Tibial nerve (tissue), 4 donors: ENCODE measurements at regions not wholly inside any gene's neighbourhood (a gene's known extent, or its start where the extent isn't known, plus 50 kb on each side); places are given as distances from the start of the nearest gene placed in this dataset.

Source experiments
- CTCF ChIP-seq, 5 experiments: fragments of 200-600 bp in 3 of 5; fragments of 450-650 bp in 2 of 5; sonication (generic) in 3 of 5; IDR thresholded peaks; one replicate each; pipeline ENCODE4 v1.5.1; 2016 to 2019; ENCODE audit warnings: antibody characterized with exemption in 5 of 5, mild to moderate bottlenecking in 3 of 5, moderate library complexity in 2 of 5
- EP300 ChIP-seq, 2 donors: sonication (generic); formaldehyde crosslinking; IDR thresholded peaks; one replicate each; pipeline ENCODE4 v1.6.1; 2017; ENCODE audit warnings: antibody characterized with exemption in 2 of 2, mild to moderate bottlenecking in 1 of 2
- POLR2A ChIP-seq, 2 donors: fragments of 450-650 bp; IDR thresholded peaks; one replicate each; pipeline ENCODE4 v1.6.1; 2017; ENCODE audit warnings: antibody characterized with exemption in 2 of 2, mild to moderate bottlenecking in 2 of 2, moderate library complexity in 2 of 2

GRCh38 chr4:179803857-179804256 lies 2361.6 kb upstream of the AGA start:
- TF ChIP-seq CTCF (IDR thresholded peaks at IDR 0.05) (no peak), POLR2A (IDR thresholded peaks at IDR 0.05) (no peak), EP300 (IDR thresholded peaks at IDR 0.05) (no peak)
